ENCODE measurements at regions not wholly inside any gene's neighbourhood (a gene's known extent, or its start where the extent isn't known, plus 50 kb on each side); places are given as distances from the start of the nearest gene placed in this dataset.

DNA sequence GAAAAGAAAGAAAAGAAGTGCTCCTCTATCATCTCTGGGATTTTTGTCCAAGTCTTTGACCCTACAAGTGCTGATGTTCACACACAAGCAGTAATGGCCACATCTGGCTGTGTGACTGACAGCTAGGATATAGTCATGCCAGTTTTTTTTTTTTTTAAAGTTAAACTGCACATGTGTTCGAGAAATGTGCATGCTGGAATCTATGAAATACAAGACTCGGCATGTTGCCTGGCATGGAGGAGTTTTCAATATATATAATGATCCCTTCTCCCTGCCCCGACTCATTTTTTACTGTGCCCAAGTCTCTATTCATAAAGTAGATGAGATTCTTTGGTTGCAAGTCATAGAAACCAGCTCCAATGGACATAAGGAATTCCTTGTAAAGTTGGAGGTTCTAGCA lies 60.4 kb upstream of the FGFR2 start:
- Histone ChIP-seq H3K4me3 (ENCODE audit: control insufficient read depth in 2 of 3, extremely low read depth in 1 of 3, insufficient read depth in 2 of 3, low read depth in 1 of 3, low read length in 3 of 3) (no peak overlapping the region), H3K36me3 (ENCODE audit: control insufficient read depth in 2 of 2, extremely low read depth in 1 of 2, insufficient read depth in 2 of 2, low read length in 2 of 2) (no peaks in the 10 kb centered on the region), H4K20me1 (ENCODE audit: control insufficient read depth, extremely low read depth, insufficient read depth, low read length) (no peaks in the 10 kb centered on the region), H3K4me2 (ENCODE audit: control insufficient read depth, extremely low read depth, insufficient read depth, low read depth, low read length) (no peak overlapping the region), H3K9ac (ENCODE audit: control insufficient read depth, extremely low read depth, insufficient read depth, low read length) (no peak overlapping the region), H3K79me2 (ENCODE audit: control insufficient read depth, insufficient read depth, low read length) (no peaks in the 10 kb centered on the region), H3K9me1 (ENCODE audit: control insufficient read depth, extremely low read depth, insufficient read depth, low read length) (no peaks in the 10 kb centered on the region), H3K27me3 (ENCODE audit: control insufficient read depth, extremely low read depth, insufficient read depth, low read length) (no peaks in the 10 kb centered on the region), H3K9me3 (ENCODE audit: control insufficient read depth, low read depth, low read length) (no peaks in the 10 kb centered on the region), H2AFZ (ENCODE audit: control insufficient read depth, low read length) (no peak overlapping the region), H3K27ac (ENCODE audit: control insufficient read depth, insufficient read depth, low read length) (no peak overlapping the region), H3K4me1 (ENCODE audit: control insufficient read depth, extremely low read depth, insufficient read depth, low read length) (peaks cover 18% of the 10 kb centered on the region)
- DNase-seq (ENCODE audit: low read depth, low spot score) (peak; percentile 42), FAIRE-seq (peak; percentile 39)
- TF ChIP-seq, protein P1, sequence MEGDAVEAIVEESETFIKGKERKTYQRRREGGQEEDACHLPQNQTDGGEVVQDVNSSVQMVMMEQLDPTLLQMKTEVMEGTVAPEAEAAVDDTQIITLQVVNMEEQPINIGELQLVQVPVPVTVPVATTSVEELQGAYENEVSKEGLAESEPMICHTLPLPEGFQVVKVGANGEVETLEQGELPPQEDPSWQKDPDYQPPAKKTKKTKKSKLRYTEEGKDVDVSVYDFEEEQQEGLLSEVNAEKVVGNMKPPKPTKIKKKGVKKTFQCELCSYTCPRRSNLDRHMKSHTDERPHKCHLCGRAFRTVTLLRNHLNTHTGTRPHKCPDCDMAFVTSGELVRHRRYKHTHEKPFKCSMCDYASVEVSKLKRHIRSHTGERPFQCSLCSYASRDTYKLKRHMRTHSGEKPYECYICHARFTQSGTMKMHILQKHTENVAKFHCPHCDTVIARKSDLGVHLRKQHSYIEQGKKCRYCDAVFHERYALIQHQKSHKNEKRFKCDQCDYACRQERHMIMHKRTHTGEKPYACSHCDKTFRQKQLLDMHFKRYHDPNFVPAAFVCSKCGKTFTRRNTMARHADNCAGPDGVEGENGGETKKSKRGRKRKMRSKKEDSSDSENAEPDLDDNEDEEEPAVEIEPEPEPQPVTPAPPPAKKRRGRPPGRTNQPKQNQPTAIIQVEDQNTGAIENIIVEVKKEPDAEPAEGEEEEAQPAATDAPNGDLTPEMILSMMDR (optimal IDR thresholded peaks at IDR 0.05 in 1 of 3, IDR thresholded peaks at IDR 0.05 in 1 of 3, conservative IDR thresholded peaks at IDR 0.05 in 1 of 3; ENCODE audit: extremely low read depth in 1 of 3, insufficient read depth in 2 of 3, low read length in 3 of 3): no peak
- TF ChIP-seq EZH2 (IDR thresholded peaks at IDR 0.05; ENCODE audit: low read length): no peak
- dilution Hi-C loops (cut with MboI; ENCODE audit: extremely low pct_ligation_motif_present, low sequenced_read_pairs): no loop called here

DNA sequence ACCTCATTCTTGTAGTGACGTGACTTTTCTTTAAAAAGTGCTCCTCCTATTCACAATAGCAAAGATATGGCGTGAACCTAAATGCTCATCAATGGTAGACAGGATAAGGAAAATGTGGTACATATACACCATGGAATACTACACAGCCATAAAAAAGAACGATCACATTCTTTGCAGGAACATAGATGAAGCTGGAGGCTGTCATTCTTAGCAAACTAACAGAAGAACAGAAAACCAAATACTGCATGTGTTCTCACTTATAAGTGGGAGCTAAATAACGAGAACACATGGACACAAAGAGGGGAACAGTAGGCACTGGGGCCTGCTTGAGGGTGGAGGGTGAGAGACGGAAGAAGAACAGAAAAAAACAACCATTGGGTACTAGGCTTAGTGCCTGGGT lies 59.9 kb upstream of the FGFR2 start:
- Histone ChIP-seq H3K79me2 (ENCODE audit: control insufficient read depth, insufficient read depth, low read length) (no peaks in the 10 kb centered on the region), H3K4me2 (ENCODE audit: control insufficient read depth, extremely low read depth, insufficient read depth, low read depth, low read length) (no peak overlapping the region), H3K9me3 (ENCODE audit: control insufficient read depth, low read depth, low read length) (no peaks in the 10 kb centered on the region), H4K20me1 (ENCODE audit: control insufficient read depth, extremely low read depth, insufficient read depth, low read length) (no peaks in the 10 kb centered on the region), H3K36me3 (ENCODE audit: control insufficient read depth in 2 of 2, extremely low read depth in 1 of 2, insufficient read depth in 2 of 2, low read length in 2 of 2) (no peaks in the 10 kb centered on the region), H3K9me1 (ENCODE audit: control insufficient read depth, extremely low read depth, insufficient read depth, low read length) (no peaks in the 10 kb centered on the region), H3K27ac (ENCODE audit: control insufficient read depth, insufficient read depth, low read length) (no peak overlapping the region), H3K4me3 (ENCODE audit: control insufficient read depth in 2 of 3, extremely low read depth in 1 of 3, insufficient read depth in 2 of 3, low read depth in 1 of 3, low read length in 3 of 3) (no peak overlapping the region), H3K4me1 (ENCODE audit: control insufficient read depth, extremely low read depth, insufficient read depth, low read length) (peaks cover 13% of the 10 kb centered on the region), H3K27me3 (ENCODE audit: control insufficient read depth, extremely low read depth, insufficient read depth, low read length) (no peaks in the 10 kb centered on the region), H3K9ac (ENCODE audit: control insufficient read depth, extremely low read depth, insufficient read depth, low read length) (no peak overlapping the region), H2AFZ (ENCODE audit: control insufficient read depth, low read length) (no peak overlapping the region)
- FAIRE-seq (no peak), DNase-seq (ENCODE audit: low read depth, low spot score) (no peak)
- dilution Hi-C loops (cut with MboI; ENCODE audit: extremely low pct_ligation_motif_present, low sequenced_read_pairs): no loop called here
- TF ChIP-seq, protein P1 (optimal IDR thresholded peaks at IDR 0.05 in 1 of 3, IDR thresholded peaks at IDR 0.05 in 1 of 3, conservative IDR thresholded peaks at IDR 0.05 in 1 of 3; ENCODE audit: extremely low read depth in 1 of 3, insufficient read depth in 2 of 3, low read length in 3 of 3): no peak
- TF ChIP-seq EZH2 (IDR thresholded peaks at IDR 0.05; ENCODE audit: low read length): no peak

All from keratinocyte (primary cell).